Stomach (tissue), 4 donors: ENCODE measurements at regions not wholly inside any gene's neighbourhood (a gene's known extent, or its start where the extent isn't known, plus 50 kb on each side); places are given as distances from the start of the nearest gene placed in this dataset.

Experiments used
- POLR2A ChIP-seq, 4 donors: fragments of 450-650 bp; IDR thresholded peaks; one replicate each; pipeline ENCODE4 v1.6.1; 2016; ENCODE audit warnings: antibody characterized with exemption in 4 of 4, control low read depth in 2 of 4, mild to moderate bottlenecking in 1 of 4, moderate library complexity in 1 of 4
- POLR2AphosphoS5 ChIP-seq, 3 donors: sonication (generic); formaldehyde crosslinking; IDR thresholded peaks; one replicate each; pipeline ENCODE4 v1.6.1; 2016; ENCODE audit warnings: antibody characterized with exemption in 3 of 3

GRCh38 chr2:155547571-155547970 is 785.0 kb downstream of the NR4A2 start:
- no peak for TF ChIP-seq POLR2AphosphoS5 (IDR thresholded peaks at IDR 0.05)
- no peak for TF ChIP-seq POLR2A (IDR thresholded peaks at IDR 0.05)
